Thoracic aorta (tissue), 2 donors: ENCODE measurements at regions not wholly inside any gene's neighbourhood (a gene's known extent, or its start where the extent isn't known, plus 50 kb on each side); places are given as distances from the start of the nearest gene placed in this dataset.

Experiments used
- ATAC-seq: fragments of 150-250 bp; one replicate; pipeline ENCODE4 v1.8.0; 2017; ENCODE audit warnings: low read depth; ENCODE audit not compliant: insufficient number of reproducible peaks, low FRiP score
- DNase-seq: peaks from one replicate; pipeline ENCODE4 v3.0.0-alpha.2; 2020; ENCODE audit warnings: low spot score
- H3K27ac ChIP-seq, 2 donors: fragments of 200-600 bp; sonication (generic); 1 replicate in 1 of 2; 2 replicates in 1 of 2; pipeline ENCODE4 v1.5.1; 2016; ENCODE audit warnings: mild to moderate bottlenecking in 2 of 2, moderate library complexity in 2 of 2
- H3K27me3 ChIP-seq: fragments of 200-600 bp; sonication (generic); replicated peaks from 2 replicates; pipeline ENCODE4 v1.6.0; 2016; ENCODE audit warnings: mild to moderate bottlenecking; ENCODE audit not compliant: insufficient read depth
- H3K36me3 ChIP-seq: fragments of 200-600 bp; sonication (generic); one replicate; pipeline ENCODE4 v1.5.1; 2016
- H3K4me1 ChIP-seq, 2 donors: fragments of 200-600 bp; sonication (generic); 1 replicate in 1 of 2; 2 replicates in 1 of 2; pipeline versions ENCODE4 v1.5.1 to v1.6.0; 2016; ENCODE audit warnings: low read depth in 2 of 2, mild to moderate bottlenecking in 1 of 2; ENCODE audit not compliant: control insufficient read depth in 1 of 2
- H3K4me3 ChIP-seq: fragments of 200-600 bp; sonication (generic); 2 replicates; pipeline ENCODE4 v1.5.1; 2016; ENCODE audit warnings: mild to moderate bottlenecking
- H3K9me3 ChIP-seq: fragments of 200-600 bp; sonication (generic); 2 replicates; pipeline ENCODE4 v1.5.1; 2016
- TF ChIP-seq, protein P1 (sequence below): fragments of 200-600 bp; sonication (generic); IDR thresholded peaks from one replicate; pipeline ENCODE4 v1.5.1; 2019; ENCODE audit warnings: antibody characterized with exemption

DNA sequence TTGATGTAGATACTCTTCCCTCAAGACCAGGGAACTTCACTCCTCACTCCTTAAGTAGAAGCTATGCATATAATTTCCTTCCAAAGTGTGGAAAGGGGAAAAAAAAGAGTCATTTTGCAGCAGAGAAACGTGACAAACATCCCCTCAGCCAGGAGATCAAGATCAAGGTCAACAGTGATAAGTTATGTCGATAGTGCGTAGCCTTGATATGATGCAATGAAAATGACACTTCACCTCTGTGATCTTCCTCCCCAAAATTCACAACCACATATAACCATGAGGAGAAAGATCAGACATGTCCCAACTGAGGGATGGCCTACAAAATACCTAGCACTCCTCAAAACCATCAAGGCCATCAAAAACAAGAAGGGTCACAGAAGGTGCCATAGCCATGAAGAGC is 160.4 kb upstream of the MYLIP start:
- DNase-seq: no peak
- TF ChIP-seq, protein P1, sequence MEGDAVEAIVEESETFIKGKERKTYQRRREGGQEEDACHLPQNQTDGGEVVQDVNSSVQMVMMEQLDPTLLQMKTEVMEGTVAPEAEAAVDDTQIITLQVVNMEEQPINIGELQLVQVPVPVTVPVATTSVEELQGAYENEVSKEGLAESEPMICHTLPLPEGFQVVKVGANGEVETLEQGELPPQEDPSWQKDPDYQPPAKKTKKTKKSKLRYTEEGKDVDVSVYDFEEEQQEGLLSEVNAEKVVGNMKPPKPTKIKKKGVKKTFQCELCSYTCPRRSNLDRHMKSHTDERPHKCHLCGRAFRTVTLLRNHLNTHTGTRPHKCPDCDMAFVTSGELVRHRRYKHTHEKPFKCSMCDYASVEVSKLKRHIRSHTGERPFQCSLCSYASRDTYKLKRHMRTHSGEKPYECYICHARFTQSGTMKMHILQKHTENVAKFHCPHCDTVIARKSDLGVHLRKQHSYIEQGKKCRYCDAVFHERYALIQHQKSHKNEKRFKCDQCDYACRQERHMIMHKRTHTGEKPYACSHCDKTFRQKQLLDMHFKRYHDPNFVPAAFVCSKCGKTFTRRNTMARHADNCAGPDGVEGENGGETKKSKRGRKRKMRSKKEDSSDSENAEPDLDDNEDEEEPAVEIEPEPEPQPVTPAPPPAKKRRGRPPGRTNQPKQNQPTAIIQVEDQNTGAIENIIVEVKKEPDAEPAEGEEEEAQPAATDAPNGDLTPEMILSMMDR: no peak
- H3K4me3 ChIP-seq: no peak overlapping the region
- ATAC-seq: no peak
- no peaks in the 10 kb centered on the region for H3K27me3 ChIP-seq
- no peak overlapping the region for H3K27ac ChIP-seq
- peaks cover under 1% of the 10 kb centered on the region for H3K9me3 ChIP-seq
- H3K36me3 ChIP-seq: no peaks in the 10 kb centered on the region
- no peaks in the 10 kb centered on the region for H3K4me1 ChIP-seq

DNA sequence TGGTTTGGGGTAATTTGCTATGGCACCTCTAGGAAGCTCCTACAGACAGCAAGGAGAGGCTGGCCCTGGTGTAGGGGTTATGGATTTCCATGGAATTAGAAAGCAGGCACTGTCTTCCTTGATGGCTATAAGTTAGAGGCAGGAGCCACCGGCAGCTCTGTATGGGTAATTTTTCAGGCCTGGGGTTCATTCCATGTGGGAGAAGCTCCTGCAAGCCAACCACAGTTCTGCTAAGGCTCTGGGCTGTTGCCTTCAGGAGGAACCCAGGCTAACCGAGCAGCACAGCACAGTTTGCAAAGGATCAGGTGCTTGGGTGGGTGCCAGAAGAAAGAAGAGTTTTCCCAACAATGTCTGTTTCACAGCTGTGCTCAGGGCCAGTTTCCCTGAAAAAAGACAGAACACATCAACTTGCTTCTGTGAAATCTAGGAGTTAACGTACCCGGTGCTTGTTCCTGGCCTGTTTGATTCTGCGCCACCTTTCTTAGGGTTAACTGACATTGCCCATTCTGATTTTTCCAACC is 162.8 kb upstream of the MYLIP start:
- TF ChIP-seq, protein P1: no peak
- Histone ChIP-seq H3K27ac (no peak overlapping the region), H3K27me3 (no peaks in the 10 kb centered on the region), H3K4me1 (no peaks in the 10 kb centered on the region), H3K4me3 (no peak overlapping the region), H3K36me3 (no peaks in the 10 kb centered on the region), H3K9me3 (no peaks in the 10 kb centered on the region)
- ATAC-seq: no peak
- DNase-seq: no peak

DNA sequence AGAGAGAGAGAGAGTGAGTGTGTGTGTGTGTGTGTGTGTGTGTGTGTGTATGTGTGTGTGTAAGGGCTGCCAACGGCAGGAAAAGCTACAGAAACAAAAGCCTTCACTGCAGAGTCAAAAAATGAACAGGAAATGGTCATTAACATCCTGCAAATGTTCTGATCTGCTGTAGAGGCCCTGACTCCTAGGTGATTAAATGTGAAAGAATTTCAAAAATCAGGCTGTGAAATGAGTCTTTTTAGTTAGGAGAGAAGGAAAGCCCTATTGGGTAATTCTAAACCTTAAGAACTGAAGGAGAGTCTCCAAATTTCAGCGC is 166.5 kb upstream of the MYLIP start:
- ATAC-seq (no peak), DNase-seq (no peak)
- Histone ChIP-seq H3K4me3 (no peak overlapping the region), H3K36me3 (no peaks in the 10 kb centered on the region), H3K9me3 (no peaks in the 10 kb centered on the region), H3K27me3 (no peaks in the 10 kb centered on the region), H3K4me1 (no peaks in the 10 kb centered on the region), H3K27ac (no peak overlapping the region)
- TF ChIP-seq, protein P1: no peak

DNA sequence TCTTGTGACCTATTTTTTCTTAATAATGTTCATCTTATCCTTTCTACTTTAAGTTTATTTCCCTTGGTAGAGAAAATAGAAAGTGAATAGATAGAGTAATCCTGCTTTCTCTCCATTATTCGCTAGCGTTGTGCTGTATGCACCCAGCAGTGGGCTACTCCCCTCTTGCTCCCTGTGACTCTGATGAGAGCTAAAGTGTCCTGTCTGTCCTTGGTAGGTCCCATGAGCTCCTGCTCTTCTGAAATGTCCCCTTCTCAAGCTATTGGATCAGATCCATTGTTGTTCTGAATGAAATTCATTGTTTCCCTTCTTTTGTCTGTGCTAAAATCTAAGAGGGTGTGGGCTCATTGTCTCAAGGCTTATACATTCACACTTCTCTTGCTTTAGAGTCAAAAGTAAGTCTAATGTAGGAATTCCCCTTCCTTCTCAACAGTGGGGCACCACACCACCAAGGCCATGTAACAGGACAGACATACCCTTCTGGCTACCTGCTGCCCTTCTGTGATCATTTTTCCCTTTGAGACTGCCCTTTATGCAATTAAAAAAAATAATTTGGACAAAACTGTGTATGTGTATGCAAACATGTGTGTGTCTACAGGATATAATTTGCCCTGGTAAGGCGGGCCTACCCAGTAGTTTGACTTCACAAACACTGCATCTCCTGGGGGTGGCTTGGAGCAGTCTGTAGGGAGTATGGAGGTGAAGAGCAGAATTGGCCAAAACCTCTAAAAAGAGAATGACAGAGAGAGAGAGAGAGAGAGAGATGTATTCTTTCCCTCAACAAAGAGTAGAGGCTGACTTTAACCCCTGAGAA is 167.0 kb upstream of the MYLIP start:
- Histone ChIP-seq H3K27me3 (no peaks in the 10 kb centered on the region), H3K27ac (no peak overlapping the region), H3K4me1 (no peaks in the 10 kb centered on the region), H3K9me3 (no peaks in the 10 kb centered on the region), H3K36me3 (no peaks in the 10 kb centered on the region), H3K4me3 (no peak overlapping the region)
- ATAC-seq: no peak
- TF ChIP-seq, protein P1: no peak
- no peak for DNase-seq

DNA sequence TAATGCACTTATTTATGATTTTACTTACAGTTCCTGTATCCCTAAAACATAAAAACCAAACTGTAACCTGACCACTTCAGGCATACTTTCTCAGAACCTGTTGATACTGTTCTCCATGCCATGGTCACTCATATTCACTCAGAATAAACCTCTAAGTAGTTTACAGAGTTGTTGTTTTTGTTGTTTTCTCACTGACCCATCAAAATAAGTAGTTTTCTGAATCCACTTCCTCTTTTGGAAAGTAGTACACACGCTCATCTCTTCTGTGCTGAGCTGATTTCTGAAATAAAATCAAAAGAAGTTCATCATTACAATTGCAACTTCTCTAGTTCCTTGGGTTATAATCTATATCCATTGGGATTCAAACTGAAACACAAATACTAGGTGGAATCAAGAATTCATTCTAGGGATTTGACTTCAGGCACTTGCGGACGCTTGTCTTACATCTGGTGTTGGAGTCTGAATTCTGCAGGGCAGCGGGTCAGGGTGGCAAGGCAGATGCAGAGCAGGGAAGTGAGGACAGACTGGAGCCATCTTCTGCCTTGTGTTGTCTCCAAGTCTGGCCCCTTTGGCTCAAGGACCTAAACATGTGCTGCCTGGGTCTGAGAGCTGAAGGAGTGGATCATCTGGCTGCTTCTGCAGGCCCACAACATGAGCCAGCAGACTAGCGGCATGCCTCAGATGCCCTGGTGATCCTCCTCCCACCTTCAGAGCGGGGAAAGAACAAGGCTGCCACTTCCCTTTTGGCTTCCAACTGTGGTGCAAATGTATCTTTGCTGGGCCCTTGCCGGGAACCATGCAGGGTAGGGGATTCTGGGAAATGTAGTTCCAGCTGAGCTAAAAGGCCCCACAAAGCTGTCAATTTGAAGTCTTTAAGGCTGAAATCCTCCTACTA is 167.9 kb upstream of the MYLIP start:
- Histone ChIP-seq H3K4me3 (no peak overlapping the region), H3K9me3 (no peaks in the 10 kb centered on the region), H3K4me1 (no peaks in the 10 kb centered on the region), H3K36me3 (no peaks in the 10 kb centered on the region), H3K27me3 (no peaks in the 10 kb centered on the region), H3K27ac (no peak overlapping the region)
- DNase-seq (no peak), ATAC-seq (no peak)
- TF ChIP-seq, protein P1: no peak
